ENCODE measurements at regions not wholly inside any gene's neighbourhood (a gene's known extent, or its start where the extent isn't known, plus 50 kb on each side); places are given as distances from the start of the nearest gene placed in this dataset.

DNA sequence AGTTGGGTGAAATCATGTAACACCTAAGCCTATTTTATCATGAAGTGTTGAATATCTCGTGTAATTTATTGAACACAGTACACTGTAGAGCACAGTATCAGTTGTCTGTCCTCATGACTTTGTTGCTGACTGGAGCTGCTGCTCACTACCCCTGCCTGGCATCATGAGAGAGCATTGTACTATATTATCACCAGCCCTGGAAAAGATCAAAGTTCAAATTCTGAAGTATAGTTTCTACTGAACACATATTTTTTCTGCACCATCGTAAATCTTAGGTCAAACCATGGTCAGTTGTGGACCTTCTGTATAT is 169.3 kb upstream of the RAI14 start:
- TF ChIP-seq EZH2 (IDR thresholded peaks at IDR 0.05; ENCODE audit: borderline replicate concordance, insufficient read depth, low read length, poor library complexity, severe bottlenecking): no peak
- no peak for TF ChIP-seq MXI1 (conservative IDR thresholded peaks at IDR 0.05; ENCODE audit: poor library complexity, severe bottlenecking)
- TF ChIP-seq, protein P1, sequence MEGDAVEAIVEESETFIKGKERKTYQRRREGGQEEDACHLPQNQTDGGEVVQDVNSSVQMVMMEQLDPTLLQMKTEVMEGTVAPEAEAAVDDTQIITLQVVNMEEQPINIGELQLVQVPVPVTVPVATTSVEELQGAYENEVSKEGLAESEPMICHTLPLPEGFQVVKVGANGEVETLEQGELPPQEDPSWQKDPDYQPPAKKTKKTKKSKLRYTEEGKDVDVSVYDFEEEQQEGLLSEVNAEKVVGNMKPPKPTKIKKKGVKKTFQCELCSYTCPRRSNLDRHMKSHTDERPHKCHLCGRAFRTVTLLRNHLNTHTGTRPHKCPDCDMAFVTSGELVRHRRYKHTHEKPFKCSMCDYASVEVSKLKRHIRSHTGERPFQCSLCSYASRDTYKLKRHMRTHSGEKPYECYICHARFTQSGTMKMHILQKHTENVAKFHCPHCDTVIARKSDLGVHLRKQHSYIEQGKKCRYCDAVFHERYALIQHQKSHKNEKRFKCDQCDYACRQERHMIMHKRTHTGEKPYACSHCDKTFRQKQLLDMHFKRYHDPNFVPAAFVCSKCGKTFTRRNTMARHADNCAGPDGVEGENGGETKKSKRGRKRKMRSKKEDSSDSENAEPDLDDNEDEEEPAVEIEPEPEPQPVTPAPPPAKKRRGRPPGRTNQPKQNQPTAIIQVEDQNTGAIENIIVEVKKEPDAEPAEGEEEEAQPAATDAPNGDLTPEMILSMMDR (IDR thresholded peaks at IDR 0.05; ENCODE audit: poor library complexity, severe bottlenecking): no peak
- TF ChIP-seq POLR2AphosphoS5 (IDR thresholded peaks at IDR 0.05): no peak
- TF ChIP-seq, protein P2, sequence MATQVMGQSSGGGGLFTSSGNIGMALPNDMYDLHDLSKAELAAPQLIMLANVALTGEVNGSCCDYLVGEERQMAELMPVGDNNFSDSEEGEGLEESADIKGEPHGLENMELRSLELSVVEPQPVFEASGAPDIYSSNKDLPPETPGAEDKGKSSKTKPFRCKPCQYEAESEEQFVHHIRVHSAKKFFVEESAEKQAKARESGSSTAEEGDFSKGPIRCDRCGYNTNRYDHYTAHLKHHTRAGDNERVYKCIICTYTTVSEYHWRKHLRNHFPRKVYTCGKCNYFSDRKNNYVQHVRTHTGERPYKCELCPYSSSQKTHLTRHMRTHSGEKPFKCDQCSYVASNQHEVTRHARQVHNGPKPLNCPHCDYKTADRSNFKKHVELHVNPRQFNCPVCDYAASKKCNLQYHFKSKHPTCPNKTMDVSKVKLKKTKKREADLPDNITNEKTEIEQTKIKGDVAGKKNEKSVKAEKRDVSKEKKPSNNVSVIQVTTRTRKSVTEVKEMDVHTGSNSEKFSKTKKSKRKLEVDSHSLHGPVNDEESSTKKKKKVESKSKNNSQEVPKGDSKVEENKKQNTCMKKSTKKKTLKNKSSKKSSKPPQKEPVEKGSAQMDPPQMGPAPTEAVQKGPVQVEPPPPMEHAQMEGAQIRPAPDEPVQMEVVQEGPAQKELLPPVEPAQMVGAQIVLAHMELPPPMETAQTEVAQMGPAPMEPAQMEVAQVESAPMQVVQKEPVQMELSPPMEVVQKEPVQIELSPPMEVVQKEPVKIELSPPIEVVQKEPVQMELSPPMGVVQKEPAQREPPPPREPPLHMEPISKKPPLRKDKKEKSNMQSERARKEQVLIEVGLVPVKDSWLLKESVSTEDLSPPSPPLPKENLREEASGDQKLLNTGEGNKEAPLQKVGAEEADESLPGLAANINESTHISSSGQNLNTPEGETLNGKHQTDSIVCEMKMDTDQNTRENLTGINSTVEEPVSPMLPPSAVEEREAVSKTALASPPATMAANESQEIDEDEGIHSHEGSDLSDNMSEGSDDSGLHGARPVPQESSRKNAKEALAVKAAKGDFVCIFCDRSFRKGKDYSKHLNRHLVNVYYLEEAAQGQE (IDR thresholded peaks at IDR 0.05; ENCODE audit: borderline replicate concordance): no peak
- no peak for TF ChIP-seq TAF1 (IDR thresholded peaks at IDR 0.05; ENCODE audit: low read depth)
- no peak for TF ChIP-seq RAD21 (conservative IDR thresholded peaks at IDR 0.05)
- no peak for TF ChIP-seq EP300 (conservative IDR thresholded peaks at IDR 0.05; ENCODE audit: poor library complexity, severe bottlenecking)
- no peak for TF ChIP-seq SMC3 (conservative IDR thresholded peaks at IDR 0.05; ENCODE audit: poor library complexity)

All from neural cell (in vitro differentiated cells).